GM19099 (cell line): ENCODE measurements at regions not wholly inside any gene's neighbourhood (a gene's known extent, or its start where the extent isn't known, plus 50 kb on each side); places are given as distances from the start of the nearest gene placed in this dataset.

Experiments used
- POLR2A ChIP-seq: IDR thresholded peaks from 3 replicates; pipeline ENCODE4 v1.6.1; 2011; ENCODE audit warnings: low read depth; ENCODE audit not compliant: insufficient read length; ENCODE audit errors: extremely low read depth

GRCh38 chr7:47092336-47092735 lies 489.6 kb downstream of the TNS3 start:
- TF ChIP-seq POLR2A: no peak

DNA sequence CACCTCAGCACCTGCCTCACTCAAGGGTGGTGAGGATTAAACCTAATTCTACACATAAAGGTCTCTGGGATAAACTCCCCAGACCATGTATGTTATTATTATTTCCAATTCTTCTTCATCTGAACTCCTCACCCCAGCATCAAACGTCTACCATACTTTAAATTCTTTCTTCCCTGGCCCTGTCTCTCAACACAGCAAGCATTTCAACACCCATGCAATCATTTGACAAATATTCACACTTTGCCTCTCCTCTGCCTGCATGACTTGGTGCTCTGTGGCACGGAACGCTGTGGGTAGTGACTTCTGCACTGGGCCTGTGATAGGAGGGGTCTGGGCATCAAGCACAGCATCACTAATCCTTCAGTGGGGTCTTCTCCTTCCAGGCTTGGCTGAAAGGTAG lies 490.8 kb downstream of the TNS3 start:
- no peak for TF ChIP-seq POLR2A

DNA sequence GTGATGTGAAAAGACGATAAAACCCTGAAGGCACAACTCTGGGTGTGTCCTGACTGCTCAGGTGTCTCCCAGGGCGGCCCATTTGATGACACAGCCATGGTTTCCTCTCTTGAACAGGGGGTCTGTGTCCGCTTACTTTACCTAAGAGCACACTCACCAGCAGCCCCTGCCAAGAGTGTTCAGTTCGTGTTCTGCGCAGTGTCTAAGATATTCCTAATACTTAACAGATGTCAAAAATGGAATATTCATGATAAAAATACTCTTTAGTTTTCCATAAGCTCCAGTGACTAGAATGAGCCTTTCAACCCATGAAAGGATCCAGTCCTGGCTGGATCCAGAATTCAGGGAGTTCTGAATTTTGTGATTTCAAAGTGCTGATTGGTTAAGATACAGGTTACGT lies 492.4 kb downstream of the TNS3 start:
- TF ChIP-seq POLR2A: no peak

GRCh38 chr7:47089068-47089417 lies 492.9 kb downstream of the TNS3 start:
- TF ChIP-seq POLR2A: no peak

- TF ChIP-seq POLR2A: no peak
Observed at GRCh38 chr7:47088329-47089067, 493.4 kb downstream of the TNS3 start.

DNA sequence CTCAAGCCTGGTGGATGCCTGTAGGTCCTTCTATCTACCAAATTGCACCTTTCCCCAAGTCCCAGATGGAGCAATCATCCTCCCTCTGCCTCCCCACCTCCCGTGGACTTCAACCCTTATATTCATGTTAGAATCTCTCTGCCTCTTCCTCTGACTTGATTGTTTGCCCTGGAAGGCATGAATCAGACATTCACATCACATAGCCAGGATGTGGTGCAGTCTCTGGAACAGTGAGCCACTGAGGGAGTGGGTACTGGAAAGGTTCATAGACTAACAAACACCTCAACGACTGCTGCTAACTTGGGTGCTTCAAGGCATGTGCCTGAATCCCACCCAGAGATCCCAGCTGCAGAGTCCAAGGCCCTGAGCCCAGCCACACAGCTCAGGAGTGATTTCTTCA lies 494.0 kb downstream of the TNS3 start:
- TF ChIP-seq POLR2A: no peak

GRCh38 chr7:47085491-47086275 lies 496.2 kb downstream of the TNS3 start:
- no peak for TF ChIP-seq POLR2A

- TF ChIP-seq POLR2A: no peak
Observed at GRCh38 chr7:47083476-47084250, 498.2 kb downstream of the TNS3 start.

DNA sequence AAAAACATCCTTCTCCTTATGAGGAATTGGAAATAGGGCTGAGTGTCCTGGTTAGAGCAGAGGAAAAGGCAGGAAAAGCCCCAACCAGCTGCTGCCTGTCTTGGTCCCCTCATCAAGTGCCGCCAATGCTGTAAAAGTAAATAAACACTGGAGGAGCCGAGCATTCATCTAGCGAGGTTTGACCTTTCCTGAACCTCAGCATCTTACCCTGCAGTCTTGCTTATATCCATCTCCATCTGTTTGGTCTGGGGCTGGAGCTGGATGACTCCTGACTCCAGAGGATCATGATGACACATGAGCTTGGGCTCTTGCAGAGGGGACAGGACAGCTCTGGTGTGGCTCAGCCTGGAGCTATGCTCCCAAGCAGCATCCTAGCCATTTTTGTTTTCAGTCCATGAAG lies 501.1 kb downstream of the TNS3 start:
- TF ChIP-seq POLR2A: no peak

- no peak for TF ChIP-seq POLR2A
Observed at GRCh38 chr7:47078241-47078640, 503.7 kb downstream of the TNS3 start.

GRCh38 chr7:47074702-47075153 lies 507.2 kb downstream of the TNS3 start:
- no peak for TF ChIP-seq POLR2A

DNA sequence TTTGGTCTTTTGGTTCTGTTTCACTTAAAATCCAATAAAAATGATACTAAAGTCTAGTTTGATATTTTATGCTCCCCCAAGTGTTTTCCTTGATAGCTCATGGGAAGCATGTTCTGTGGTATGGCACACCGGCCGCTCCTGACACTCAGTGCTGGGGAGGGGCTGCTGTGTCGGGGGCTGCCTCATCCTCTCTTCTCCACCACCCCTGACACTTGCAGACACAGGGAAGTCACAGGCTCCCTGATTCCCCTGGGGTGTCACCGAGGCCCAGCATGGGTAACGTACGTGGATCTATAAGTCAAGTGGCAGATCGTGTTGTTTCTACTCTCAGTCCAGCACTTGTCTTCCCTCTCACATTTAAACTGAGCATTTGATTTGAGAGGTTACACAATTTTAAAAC lies 508.6 kb downstream of the TNS3 start:
- TF ChIP-seq POLR2A: no peak

DNA sequence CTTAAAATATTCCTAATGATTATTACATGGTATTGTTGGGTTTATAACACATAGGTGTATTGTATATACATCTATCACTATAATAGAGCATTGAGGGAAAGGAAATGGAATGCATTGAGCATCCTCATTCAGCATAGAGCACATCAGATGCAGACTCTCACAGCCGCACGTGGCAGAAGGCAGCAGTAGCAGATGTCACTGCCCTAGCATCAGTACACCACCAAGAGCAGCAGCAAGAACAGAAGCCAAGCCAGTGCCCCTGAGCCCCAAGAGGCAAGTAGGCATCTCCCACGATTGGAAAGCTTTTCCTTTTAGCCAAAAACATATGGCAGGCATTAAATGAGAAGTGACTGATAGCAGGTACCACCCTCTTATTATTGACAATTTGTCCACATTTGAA lies 510.0 kb downstream of the TNS3 start:
- no peak for TF ChIP-seq POLR2A

- no peak for TF ChIP-seq POLR2A
Observed at GRCh38 chr7:47069385-47070076, 512.4 kb downstream of the TNS3 start.
